Mucosa of descending colon (tissue), 3 donors: ENCODE measurements at regions not wholly inside any gene's neighbourhood (a gene's known extent, or its start where the extent isn't known, plus 50 kb on each side); places are given as distances from the start of the nearest gene placed in this dataset.

Experiments used
- ATAC-seq: fragments of 200-7000 bp; cut with Tn5 transposase; one replicate; pipeline ENCODE4 v1.9.1; 2020; ENCODE audit warnings: mild to moderate bottlenecking, moderate library complexity
- DNase-seq, 3 donors: peaks; one replicate each; pipeline ENCODE4 v3.0.0-alpha.2; 2020
- H3K36me3 ChIP-seq: fragments of 200-600 bp; one replicate; pipeline ENCODE4 v1.8.0; 2021; ENCODE audit warnings: low read depth, mild to moderate bottlenecking
- H3K4me1 ChIP-seq: fragments of 200-600 bp; one replicate; pipeline ENCODE4 v1.8.0; 2021; ENCODE audit warnings: low read depth, mild to moderate bottlenecking
- H3K4me3 ChIP-seq: fragments of 200-600 bp; one replicate; pipeline ENCODE4 v1.8.0; 2021; ENCODE audit warnings: mild to moderate bottlenecking
- H3K9me3 ChIP-seq: fragments of 200-600 bp; one replicate; pipeline ENCODE4 v1.8.0; 2021; ENCODE audit warnings: mild to moderate bottlenecking
- intact Hi-C, 2 donors: fragments of 100-400 bp; cut with DNase I in 1 of 2; cut with micrococcal nuclease in 1 of 2; formaldehyde crosslinking; loops; one replicate each; pipeline versions ENCODE4 v1.11.0 to v1.11.1; 2022; cut with DNase I, micrococcal nuclease
- TF ChIP-seq, protein P1 (sequence below): fragments of 200-600 bp; IDR thresholded peaks from one replicate; pipeline ENCODE4 v1.8.0; 2022; ENCODE audit warnings: antibody characterized with exemption, mild to moderate bottlenecking
- donor health status: DM: no; HTN: no; CAD: no; lungs with moderate emphysema.
- donor health status: DM: no; HTN: no; CAD: no.
- donor health status: DM: no; HTN: yes; CAD: no.

DNA sequence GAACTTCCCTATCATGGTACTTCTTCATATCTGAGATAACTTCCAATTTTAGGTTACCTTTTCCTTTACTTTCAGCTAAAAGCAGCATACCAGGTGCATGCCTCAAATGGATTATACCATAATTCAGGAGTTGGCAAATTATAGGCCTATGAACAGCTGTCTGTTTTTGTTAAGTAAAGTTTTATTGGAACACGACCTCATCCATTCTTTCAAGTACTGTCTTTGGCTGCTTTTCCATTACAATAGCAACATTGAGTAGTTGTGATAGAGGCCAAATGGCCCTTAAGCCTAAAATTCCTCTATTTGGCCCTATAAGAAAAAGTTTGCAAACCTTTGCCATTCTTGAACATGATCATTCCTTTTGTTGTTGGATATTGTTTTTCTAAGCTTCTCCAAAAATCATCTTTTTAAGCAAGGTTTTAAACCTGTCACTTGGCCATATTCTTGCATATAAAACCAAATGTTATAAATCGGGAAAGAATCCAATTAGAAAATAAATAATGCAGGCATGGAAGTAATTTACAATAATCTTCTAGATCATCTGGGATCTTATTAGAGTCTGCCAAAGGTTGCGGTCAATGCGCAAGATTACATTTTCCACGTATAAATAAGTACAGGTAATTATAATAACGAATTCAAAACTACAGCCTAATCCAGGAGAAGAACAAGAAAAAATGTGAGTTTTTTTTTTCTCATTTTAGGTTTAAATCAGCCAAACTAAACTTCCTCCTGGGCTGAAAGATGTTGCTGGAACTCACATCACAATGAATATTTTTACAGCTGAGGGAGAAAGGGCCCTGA lies 226.5 kb upstream of the ANKRD55 start:
- DNase-seq (no peak), ATAC-seq (no peak)
- TF ChIP-seq, protein P1, sequence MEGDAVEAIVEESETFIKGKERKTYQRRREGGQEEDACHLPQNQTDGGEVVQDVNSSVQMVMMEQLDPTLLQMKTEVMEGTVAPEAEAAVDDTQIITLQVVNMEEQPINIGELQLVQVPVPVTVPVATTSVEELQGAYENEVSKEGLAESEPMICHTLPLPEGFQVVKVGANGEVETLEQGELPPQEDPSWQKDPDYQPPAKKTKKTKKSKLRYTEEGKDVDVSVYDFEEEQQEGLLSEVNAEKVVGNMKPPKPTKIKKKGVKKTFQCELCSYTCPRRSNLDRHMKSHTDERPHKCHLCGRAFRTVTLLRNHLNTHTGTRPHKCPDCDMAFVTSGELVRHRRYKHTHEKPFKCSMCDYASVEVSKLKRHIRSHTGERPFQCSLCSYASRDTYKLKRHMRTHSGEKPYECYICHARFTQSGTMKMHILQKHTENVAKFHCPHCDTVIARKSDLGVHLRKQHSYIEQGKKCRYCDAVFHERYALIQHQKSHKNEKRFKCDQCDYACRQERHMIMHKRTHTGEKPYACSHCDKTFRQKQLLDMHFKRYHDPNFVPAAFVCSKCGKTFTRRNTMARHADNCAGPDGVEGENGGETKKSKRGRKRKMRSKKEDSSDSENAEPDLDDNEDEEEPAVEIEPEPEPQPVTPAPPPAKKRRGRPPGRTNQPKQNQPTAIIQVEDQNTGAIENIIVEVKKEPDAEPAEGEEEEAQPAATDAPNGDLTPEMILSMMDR: no peak
- Histone ChIP-seq H3K4me3 (no peak overlapping the region), H3K36me3 (no peaks in the 10 kb centered on the region), H3K4me1 (no peaks in the 10 kb centered on the region), H3K9me3 (no peaks in the 10 kb centered on the region)
- intact Hi-C loops: no loop called here

- TF ChIP-seq, protein P1: no peak
- Histone ChIP-seq H3K4me3 (no peak overlapping the region), H3K4me1 (no peaks in the 10 kb centered on the region), H3K9me3 (no peaks in the 10 kb centered on the region), H3K36me3 (no peaks in the 10 kb centered on the region)
- intact Hi-C loops: no loop called here
- DNase-seq (no peak), ATAC-seq (no peak)
These were observed 225.0 kb upstream of the ANKRD55 start for GRCh38 chr5:56457887-56458812.

DNA sequence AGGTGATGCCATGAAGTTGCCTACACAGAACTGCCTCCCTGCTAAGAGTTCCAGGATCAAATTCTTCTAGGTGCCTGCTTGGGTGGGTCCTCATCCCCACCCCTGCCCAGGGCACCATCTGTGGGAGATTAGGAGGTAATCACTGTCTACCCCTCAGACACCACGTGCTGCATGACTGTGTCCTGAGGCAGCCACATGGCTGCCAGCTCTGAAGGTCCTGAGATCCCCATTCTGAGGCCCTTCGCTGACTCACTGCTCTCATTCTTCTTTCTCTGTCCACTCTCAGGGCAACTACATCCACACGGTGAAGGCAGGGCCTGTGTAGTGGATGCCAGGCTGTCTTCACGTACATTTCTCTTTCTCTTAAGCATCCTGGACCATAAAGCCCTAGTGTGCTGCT lies 222.9 kb upstream of the ANKRD55 start:
- ATAC-seq: no peak
- intact Hi-C loops: no loop called here
- H3K36me3 ChIP-seq: no peaks in the 10 kb centered on the region
- DNase-seq: no peak
- no peaks in the 10 kb centered on the region for H3K4me1 ChIP-seq
- no peaks in the 10 kb centered on the region for H3K9me3 ChIP-seq
- TF ChIP-seq, protein P1: no peak
- no peak overlapping the region for H3K4me3 ChIP-seq

- intact Hi-C loops: no loop called here
- Histone ChIP-seq H3K4me1 (no peaks in the 10 kb centered on the region), H3K36me3 (no peaks in the 10 kb centered on the region), H3K4me3 (no peak overlapping the region), H3K9me3 (no peaks in the 10 kb centered on the region)
- TF ChIP-seq, protein P1: no peak
- DNase-seq (no peak), ATAC-seq (no peak)
These were observed 222.3 kb upstream of the ANKRD55 start for GRCh38 chr5:56455417-56455816.

DNA sequence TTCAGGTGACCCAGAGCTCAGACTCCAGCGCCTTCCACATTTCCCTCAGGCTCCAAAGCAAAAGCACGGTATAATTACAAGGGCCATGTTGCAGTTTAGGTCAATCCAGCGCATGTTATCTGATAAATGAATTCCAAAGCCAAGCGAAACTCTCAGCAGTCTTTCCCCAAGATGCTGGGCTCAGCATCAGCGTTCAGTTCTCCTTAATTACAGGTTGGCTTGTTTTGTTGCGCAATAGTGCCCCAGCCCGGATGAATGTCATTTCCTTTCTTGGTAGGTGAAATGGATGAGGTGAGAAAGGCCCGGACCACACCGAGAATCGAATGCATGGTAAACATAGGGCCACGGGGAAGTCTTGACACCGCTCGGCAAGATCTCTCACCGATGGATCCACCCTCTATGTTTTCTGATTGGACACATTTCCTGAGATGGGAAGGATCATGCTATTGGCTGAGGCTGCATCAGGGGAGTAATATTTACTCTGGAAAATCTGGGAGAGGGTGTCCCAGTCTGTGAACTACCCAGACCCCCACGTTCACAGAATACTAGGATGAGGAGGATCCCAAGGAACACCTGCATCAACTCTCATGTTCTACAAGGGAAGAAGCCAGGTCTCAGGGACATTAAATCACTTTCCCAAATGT lies 221.2 kb upstream of the ANKRD55 start:
- Histone ChIP-seq H3K4me3 (no peak overlapping the region), H3K9me3 (no peaks in the 10 kb centered on the region), H3K36me3 (no peaks in the 10 kb centered on the region), H3K4me1 (no peaks in the 10 kb centered on the region)
- DNase-seq (no peak), ATAC-seq (no peak)
- TF ChIP-seq, protein P1: no peak
- intact Hi-C loops: no loop called here
